ENCODE measurements at regions not wholly inside any gene's neighbourhood (a gene's known extent, or its start where the extent isn't known, plus 50 kb on each side); places are given as distances from the start of the nearest gene placed in this dataset.
"Not testable (repeated sequence)": the region's sequence is repeated elsewhere in the genome, so short reads cannot be mapped to it uniquely, and the experiment has no call there.

GRCh38 chr9:33651125-33651524, 127.1 kb downstream of the ANKRD18B start:
- Histone ChIP-seq H3K36me3 (ENCODE audit: insufficient read depth, low read length) (no peaks in the 10 kb centered on the region), H2AFZ (ENCODE audit: low read length) (no peak overlapping the region), H3K9me2 (replicated peaks; ENCODE audit: insufficient read depth, low read length) (no peaks in the 10 kb centered on the region), H3K4me3 (ENCODE audit: low read length) (no peak overlapping the region), H3K79me2 (ENCODE audit: low read length) (no peaks in the 10 kb centered on the region), H3K27ac (ENCODE audit: low read length) (no peak overlapping the region), H3K9me3 (ENCODE audit: low read length) (no peaks in the 10 kb centered on the region), H3K27me3 (ENCODE audit: low read length) (no peaks in the 10 kb centered on the region), H4K20me1 (ENCODE audit: insufficient read depth, low read depth, low read length) (no peaks in the 10 kb centered on the region), H3K9ac (ENCODE audit: low read length) (no peak overlapping the region), H3K4me1 (ENCODE audit: low read length) (no peaks in the 10 kb centered on the region), H3K4me2 (ENCODE audit: low read depth, low read length, poor library complexity, severe bottlenecking) (no peak overlapping the region)
- no peak for DNase-seq

GRCh38 chr9:33659921-33660320, 135.4 kb upstream of the PRSS3 start:
- Histone ChIP-seq H3K27ac (ENCODE audit: low read length) (no peak overlapping the region), H3K4me3 (ENCODE audit: low read length) (no peak overlapping the region), H3K79me2 (ENCODE audit: low read length) (no peaks in the 10 kb centered on the region), H3K9me2 (replicated peaks; ENCODE audit: insufficient read depth, low read length) (no peaks in the 10 kb centered on the region), H3K4me1 (ENCODE audit: low read length) (peaks cover 6% of the 10 kb centered on the region), H2AFZ (ENCODE audit: low read length) (no peak overlapping the region), H3K27me3 (ENCODE audit: low read length) (no peaks in the 10 kb centered on the region), H3K9me3 (ENCODE audit: low read length) (no peaks in the 10 kb centered on the region), H3K36me3 (ENCODE audit: insufficient read depth, low read length) (no peaks in the 10 kb centered on the region), H3K9ac (ENCODE audit: low read length) (no peak overlapping the region), H3K4me2 (ENCODE audit: low read depth, low read length, poor library complexity, severe bottlenecking) (no peak overlapping the region), H4K20me1 (ENCODE audit: insufficient read depth, low read depth, low read length) (no peaks in the 10 kb centered on the region)
- DNase-seq = no peak

GRCh38 chr9:33660772-33661171, 134.6 kb upstream of the PRSS3 start:
- H2AFZ ChIP-seq (ENCODE audit: low read length) = no peak overlapping the region
- no peak overlapping the region for H3K27ac ChIP-seq (ENCODE audit: low read length)
- H3K79me2 ChIP-seq (ENCODE audit: low read length) = no peaks in the 10 kb centered on the region
- H3K9me3 ChIP-seq (ENCODE audit: low read length) = no peaks in the 10 kb centered on the region
- H3K4me2 ChIP-seq (ENCODE audit: low read depth, low read length, poor library complexity, severe bottlenecking) = no peak overlapping the region
- no peaks in the 10 kb centered on the region for H4K20me1 ChIP-seq (ENCODE audit: insufficient read depth, low read depth, low read length)
- H3K36me3 ChIP-seq (ENCODE audit: insufficient read depth, low read length) = no peaks in the 10 kb centered on the region
- H3K4me1 ChIP-seq (ENCODE audit: low read length) = peaks cover 6% of the 10 kb centered on the region
- no peak overlapping the region for H3K9ac ChIP-seq (ENCODE audit: low read length)
- H3K4me3 ChIP-seq (ENCODE audit: low read length) = no peak overlapping the region
- no peak for DNase-seq
- no peaks in the 10 kb centered on the region for H3K9me2 ChIP-seq (replicated peaks; ENCODE audit: insufficient read depth, low read length)
- H3K27me3 ChIP-seq (ENCODE audit: low read length) = no peaks in the 10 kb centered on the region

GRCh38 chr9:33661176-33661575, 134.2 kb upstream of the PRSS3 start:
- H3K9me3 ChIP-seq (ENCODE audit: low read length) = no peaks in the 10 kb centered on the region
- no peaks in the 10 kb centered on the region for H3K9me2 ChIP-seq (replicated peaks; ENCODE audit: insufficient read depth, low read length)
- no peaks in the 10 kb centered on the region for H3K36me3 ChIP-seq (ENCODE audit: insufficient read depth, low read length)
- H4K20me1 ChIP-seq (ENCODE audit: insufficient read depth, low read depth, low read length) = no peaks in the 10 kb centered on the region
- H3K27ac ChIP-seq (ENCODE audit: low read length) = no peak overlapping the region
- H3K79me2 ChIP-seq (ENCODE audit: low read length) = no peaks in the 10 kb centered on the region
- no peak for DNase-seq
- H3K9ac ChIP-seq (ENCODE audit: low read length) = no peak overlapping the region
- no peaks in the 10 kb centered on the region for H3K27me3 ChIP-seq (ENCODE audit: low read length)
- H3K4me1 ChIP-seq (ENCODE audit: low read length) = peaks cover 6% of the 10 kb centered on the region
- no peak overlapping the region for H3K4me2 ChIP-seq (ENCODE audit: low read depth, low read length, poor library complexity, severe bottlenecking)
- no peak overlapping the region for H2AFZ ChIP-seq (ENCODE audit: low read length)
- H3K4me3 ChIP-seq (ENCODE audit: low read length) = no peak overlapping the region

GRCh38 chr9:33662871-33663270, 132.5 kb upstream of the PRSS3 start:
- Histone ChIP-seq H3K4me3 (ENCODE audit: low read length) (no peak overlapping the region), H3K27me3 (ENCODE audit: low read length) (no peaks in the 10 kb centered on the region), H4K20me1 (ENCODE audit: insufficient read depth, low read depth, low read length) (no peaks in the 10 kb centered on the region), H3K9me2 (replicated peaks; ENCODE audit: insufficient read depth, low read length) (no peaks in the 10 kb centered on the region), H3K79me2 (ENCODE audit: low read length) (no peaks in the 10 kb centered on the region), H3K4me1 (ENCODE audit: low read length) (peaks cover 6% of the 10 kb centered on the region), H3K9ac (ENCODE audit: low read length) (no peak overlapping the region), H2AFZ (ENCODE audit: low read length) (no peak overlapping the region), H3K27ac (ENCODE audit: low read length) (no peak overlapping the region), H3K4me2 (ENCODE audit: low read depth, low read length, poor library complexity, severe bottlenecking) (no peak overlapping the region), H3K9me3 (ENCODE audit: low read length) (no peaks in the 10 kb centered on the region), H3K36me3 (ENCODE audit: insufficient read depth, low read length) (no peaks in the 10 kb centered on the region)
- DNase-seq = no peak

- H3K9me2 ChIP-seq (replicated peaks; ENCODE audit: insufficient read depth, low read length); H3K9ac ChIP-seq (ENCODE audit: low read length); H3K9me3 ChIP-seq (ENCODE audit: low read length); H4K20me1 ChIP-seq (ENCODE audit: insufficient read depth, low read depth, low read length); H3K27me3 ChIP-seq (ENCODE audit: low read length); H3K27ac ChIP-seq (ENCODE audit: low read length); H2AFZ ChIP-seq (ENCODE audit: low read length); H3K4me1 ChIP-seq (ENCODE audit: low read length); H3K79me2 ChIP-seq (ENCODE audit: low read length); H3K4me2 ChIP-seq (ENCODE audit: low read depth, low read length, poor library complexity, severe bottlenecking); H3K36me3 ChIP-seq (ENCODE audit: insufficient read depth, low read length); H3K4me3 ChIP-seq (ENCODE audit: low read length); DNase-seq: not testable (repeated sequence)
Observed at GRCh38 chr9:33676194-33676745, 119.1 kb upstream of the PRSS3 start.

- H3K27me3 ChIP-seq (ENCODE audit: low read length) = no peaks in the 10 kb centered on the region
- no peak overlapping the region for H3K4me3 ChIP-seq (ENCODE audit: low read length)
- no peak overlapping the region for H3K9ac ChIP-seq (ENCODE audit: low read length)
- no peaks in the 10 kb centered on the region for H3K36me3 ChIP-seq (ENCODE audit: insufficient read depth, low read length)
- H3K9me2 ChIP-seq (replicated peaks; ENCODE audit: insufficient read depth, low read length) = no peaks in the 10 kb centered on the region
- no peak overlapping the region for H2AFZ ChIP-seq (ENCODE audit: low read length)
- no peaks in the 10 kb centered on the region for H4K20me1 ChIP-seq (ENCODE audit: insufficient read depth, low read depth, low read length)
- DNase-seq = no peak
- no peaks in the 10 kb centered on the region for H3K4me1 ChIP-seq (ENCODE audit: low read length)
- no peaks in the 10 kb centered on the region for H3K9me3 ChIP-seq (ENCODE audit: low read length)
- no peak overlapping the region for H3K27ac ChIP-seq (ENCODE audit: low read length)
- H3K79me2 ChIP-seq (ENCODE audit: low read length) = no peaks in the 10 kb centered on the region
- no peak overlapping the region for H3K4me2 ChIP-seq (ENCODE audit: low read depth, low read length, poor library complexity, severe bottlenecking)
Observed at GRCh38 chr9:33676746-33677505, 118.4 kb upstream of the PRSS3 start.

GRCh38 chr9:33677506-33677809, 117.9 kb upstream of the PRSS3 start:
- H3K9me2 ChIP-seq (replicated peaks; ENCODE audit: insufficient read depth, low read length) = no peaks in the 10 kb centered on the region
- no peaks in the 10 kb centered on the region for H3K79me2 ChIP-seq (ENCODE audit: low read length)
- H3K27ac ChIP-seq (ENCODE audit: low read length) = no peak overlapping the region
- H3K9ac ChIP-seq (ENCODE audit: low read length) = no peak overlapping the region
- H3K4me1 ChIP-seq (ENCODE audit: low read length) = no peaks in the 10 kb centered on the region
- H3K4me3 ChIP-seq (ENCODE audit: low read length) = no peak overlapping the region
- H3K36me3 ChIP-seq (ENCODE audit: insufficient read depth, low read length) = no peaks in the 10 kb centered on the region
- no peak for DNase-seq
- no peaks in the 10 kb centered on the region for H3K9me3 ChIP-seq (ENCODE audit: low read length)
- no peak overlapping the region for H3K4me2 ChIP-seq (ENCODE audit: low read depth, low read length, poor library complexity, severe bottlenecking)
- no peak overlapping the region for H2AFZ ChIP-seq (ENCODE audit: low read length)
- H4K20me1 ChIP-seq (ENCODE audit: insufficient read depth, low read depth, low read length) = no peaks in the 10 kb centered on the region
- no peaks in the 10 kb centered on the region for H3K27me3 ChIP-seq (ENCODE audit: low read length)
